GM10266 (cell line): ENCODE measurements at regions not wholly inside any gene's neighbourhood (a gene's known extent, or its start where the extent isn't known, plus 50 kb on each side); places are given as distances from the start of the nearest gene placed in this dataset.

Source experiments
- DNase-seq: peaks from one replicate; pipeline ENCODE4 v3.0.0; 2012; ENCODE audit errors: extremely low spot score
- TF ChIP-seq, protein P1 (sequence below): IDR thresholded peaks from 2 replicates; pipeline ENCODE4 v1.5.1; 2012; ENCODE audit warnings: mild to moderate bottlenecking, low read depth; ENCODE audit not compliant: control insufficient read depth, insufficient read depth; ENCODE audit errors: missing control alignments

DNA sequence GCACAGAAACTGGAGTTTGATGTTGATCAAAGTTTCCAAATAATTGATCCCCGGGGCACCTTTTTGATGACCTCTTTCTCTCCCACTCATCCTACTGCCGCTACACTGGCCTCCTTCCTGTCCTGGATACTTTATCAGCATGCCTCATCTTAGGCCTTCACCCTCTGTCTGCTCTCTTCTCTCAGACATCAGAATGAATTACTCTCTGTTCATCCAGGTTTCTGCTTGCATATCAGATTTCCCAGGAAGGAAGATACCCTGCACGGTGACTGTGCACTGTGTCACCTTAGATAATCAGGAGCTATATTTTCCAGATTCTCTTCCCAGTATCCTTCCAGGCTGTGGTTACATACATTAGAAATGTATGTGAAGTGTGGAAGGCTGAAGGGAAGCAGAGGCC, 397.0 kb downstream of the DIRAS2 start:
- TF ChIP-seq, protein P1, sequence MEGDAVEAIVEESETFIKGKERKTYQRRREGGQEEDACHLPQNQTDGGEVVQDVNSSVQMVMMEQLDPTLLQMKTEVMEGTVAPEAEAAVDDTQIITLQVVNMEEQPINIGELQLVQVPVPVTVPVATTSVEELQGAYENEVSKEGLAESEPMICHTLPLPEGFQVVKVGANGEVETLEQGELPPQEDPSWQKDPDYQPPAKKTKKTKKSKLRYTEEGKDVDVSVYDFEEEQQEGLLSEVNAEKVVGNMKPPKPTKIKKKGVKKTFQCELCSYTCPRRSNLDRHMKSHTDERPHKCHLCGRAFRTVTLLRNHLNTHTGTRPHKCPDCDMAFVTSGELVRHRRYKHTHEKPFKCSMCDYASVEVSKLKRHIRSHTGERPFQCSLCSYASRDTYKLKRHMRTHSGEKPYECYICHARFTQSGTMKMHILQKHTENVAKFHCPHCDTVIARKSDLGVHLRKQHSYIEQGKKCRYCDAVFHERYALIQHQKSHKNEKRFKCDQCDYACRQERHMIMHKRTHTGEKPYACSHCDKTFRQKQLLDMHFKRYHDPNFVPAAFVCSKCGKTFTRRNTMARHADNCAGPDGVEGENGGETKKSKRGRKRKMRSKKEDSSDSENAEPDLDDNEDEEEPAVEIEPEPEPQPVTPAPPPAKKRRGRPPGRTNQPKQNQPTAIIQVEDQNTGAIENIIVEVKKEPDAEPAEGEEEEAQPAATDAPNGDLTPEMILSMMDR: no peak
- DNase-seq: no peak

DNA sequence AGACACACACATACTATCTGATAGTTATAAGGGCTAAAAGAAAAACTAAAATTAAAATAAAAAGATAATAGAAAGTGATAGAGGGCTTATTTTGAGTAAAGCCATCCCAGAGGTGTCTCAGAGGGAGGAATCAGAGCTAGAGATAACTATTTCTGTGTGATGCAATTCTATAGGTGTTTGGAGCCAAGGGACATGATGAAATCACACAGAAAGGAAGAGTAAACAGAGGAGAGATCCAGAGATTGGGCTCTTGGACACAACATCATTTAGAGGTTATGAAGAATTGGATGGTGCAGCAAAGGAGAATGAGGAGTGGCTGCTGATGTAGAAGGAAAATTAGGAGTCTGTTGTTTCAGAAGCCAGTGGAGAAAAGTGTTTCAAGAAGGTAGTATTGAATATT, 393.5 kb downstream of the DIRAS2 start:
- TF ChIP-seq, protein P1: no peak

DNA sequence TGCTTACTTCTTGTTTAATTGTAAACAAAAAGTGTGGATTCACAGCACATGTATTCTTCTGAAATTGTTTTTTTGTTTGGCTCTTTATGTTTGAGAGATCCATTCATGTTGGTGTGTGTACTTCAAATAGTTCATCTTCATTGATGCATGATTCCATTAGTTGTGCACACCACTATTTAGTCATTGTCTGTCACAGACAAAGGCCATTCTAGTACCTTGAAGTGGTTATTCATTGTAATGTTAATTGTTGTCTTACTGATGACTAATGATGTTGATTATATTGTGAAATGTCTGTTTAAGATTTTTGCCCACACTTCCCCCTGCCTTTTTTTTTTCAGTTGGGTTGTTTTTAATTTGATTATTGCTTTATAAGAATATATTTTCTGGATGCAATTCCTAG, 391.3 kb downstream of the DIRAS2 start:
- TF ChIP-seq, protein P1: no peak
- DNase-seq: no peak

More for the DNA sequence above, 393.5 kb downstream of the DIRAS2 start:
- no peak for DNase-seq

GRCh38 chr9:90256345-90256744, 386.3 kb downstream of the DIRAS2 start:
- TF ChIP-seq, protein P1: no peak
- DNase-seq: no peak

DNA sequence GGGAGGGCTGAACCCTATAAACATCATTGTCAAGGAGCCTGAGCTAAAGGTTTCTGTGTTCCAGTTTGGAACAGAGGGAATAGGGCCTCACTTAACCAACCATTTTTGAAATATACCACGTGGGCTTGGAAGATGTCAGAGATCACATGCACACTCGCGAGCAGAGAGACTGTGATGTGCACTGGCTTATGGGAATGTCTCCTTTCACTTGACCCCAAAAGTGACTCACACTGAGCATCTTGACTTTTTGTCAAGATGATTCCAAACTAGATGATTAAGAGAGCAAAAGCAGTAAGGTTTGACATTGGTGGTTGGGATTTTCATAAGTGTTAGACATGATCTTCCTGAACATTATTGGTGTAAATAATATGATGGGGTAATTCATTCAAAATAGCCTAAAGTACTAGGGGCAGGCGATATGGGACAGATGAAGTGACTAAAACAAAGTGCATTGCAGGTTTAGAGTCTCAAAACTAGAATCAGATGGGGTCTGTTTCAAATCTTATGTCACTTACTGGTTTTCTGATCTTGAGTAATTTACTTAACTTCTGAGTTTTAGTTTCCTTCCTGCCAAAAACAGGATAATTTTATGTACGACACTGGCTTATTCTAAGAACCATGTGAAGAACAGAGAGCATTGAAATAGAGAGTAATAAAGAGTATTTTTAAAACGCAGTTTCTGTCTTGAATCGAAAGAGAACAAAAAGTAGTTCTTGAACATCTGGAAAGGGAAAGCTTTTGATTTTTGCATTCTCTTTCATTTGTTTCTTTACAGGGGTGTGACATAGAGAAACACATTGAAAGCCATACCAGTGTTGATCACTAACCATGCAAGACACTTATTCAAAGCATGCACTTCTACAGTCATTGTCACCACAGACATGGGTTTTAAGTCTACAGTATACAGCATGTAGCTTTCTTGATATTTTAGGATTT, 383.0 kb downstream of the DIRAS2 start:
- TF ChIP-seq, protein P1: no peak
- no peak for DNase-seq

DNA sequence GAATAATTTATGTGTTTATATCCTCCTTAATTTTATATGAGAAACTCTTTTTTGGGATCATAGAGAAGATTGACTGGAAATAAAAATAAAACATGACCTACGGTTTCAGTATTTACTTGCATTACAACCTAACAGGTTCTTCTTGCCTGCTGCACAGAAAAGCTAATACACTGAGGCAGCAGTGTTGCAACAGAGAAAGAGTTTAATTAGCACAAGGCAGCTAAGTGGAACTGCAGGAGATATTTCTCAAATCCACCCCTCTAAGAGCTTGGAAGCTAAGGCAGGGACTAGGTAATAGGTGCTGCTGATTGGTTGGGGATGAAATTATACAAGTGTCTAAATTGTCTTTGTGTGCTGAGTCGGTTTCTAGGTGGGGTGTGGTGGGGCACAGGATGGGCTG, 380.9 kb downstream of the DIRAS2 start:
- DNase-seq: no peak
- TF ChIP-seq, protein P1: no peak

DNA sequence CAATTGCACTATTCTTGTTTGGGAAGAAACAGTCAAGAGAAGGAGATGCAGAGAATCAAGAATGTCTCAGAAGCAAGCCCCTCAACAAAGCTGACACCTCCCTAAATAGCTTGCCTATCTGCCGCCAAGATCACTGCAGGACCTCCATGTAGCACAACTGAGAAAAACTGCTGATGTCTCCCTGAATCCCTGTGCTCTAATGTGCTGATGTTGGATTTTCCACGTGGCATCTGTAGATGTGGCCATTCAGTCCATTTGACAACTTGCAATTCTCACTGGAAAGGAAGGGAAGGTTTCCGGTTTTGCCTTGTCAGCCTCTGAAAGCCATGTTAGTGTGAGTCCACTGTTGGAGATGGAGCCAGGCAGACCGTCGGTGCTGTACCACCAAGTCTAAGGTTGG, 374.0 kb downstream of the DIRAS2 start:
- DNase-seq: no peak
- TF ChIP-seq, protein P1: no peak
